Activated naive CD4-positive, alpha-beta T cell treated with anti-CD3 and anti-CD28 coated beads for 36 hours (primary cell): ENCODE measurements at regions not wholly inside any gene's neighbourhood (a gene's known extent, or its start where the extent isn't known, plus 50 kb on each side); places are given as distances from the start of the nearest gene placed in this dataset.

Experiments
- CTCF ChIA-PET: fragments of 350-600 bp; sonication (Branson Sonifier 250); formaldehyde crosslinking; loops from one replicate; lab custom pipeline; 2021; ENCODE audit warnings: antibody characterized with exemption; lab: Charles Lee
- DNase-seq: peaks from one replicate; pipeline ENCODE4 v3.0.0-alpha.2; 2020
- H3K27ac Mint-ChIP-seq: one replicate; pipeline ENCODE4 v1.8.0; 2021; ENCODE audit warnings: mild to moderate bottlenecking, mixed read lengths
- H3K27me3 Mint-ChIP-seq: one replicate; pipeline ENCODE4 v1.8.0; 2021; ENCODE audit warnings: low read depth, mixed read lengths
- H3K36me3 Mint-ChIP-seq: one replicate; pipeline ENCODE4 v1.8.0; 2021; ENCODE audit warnings: low read depth, mixed read lengths
- H3K4me1 Mint-ChIP-seq: one replicate; pipeline ENCODE4 v1.8.0; 2021; ENCODE audit warnings: low read depth, mixed read lengths
- H3K4me3 Mint-ChIP-seq: one replicate; pipeline ENCODE4 v1.8.0; 2021; ENCODE audit warnings: mild to moderate bottlenecking, moderate library complexity, mixed read lengths
- H3K9me3 Mint-ChIP-seq: one replicate; pipeline ENCODE4 v1.8.0; 2021; ENCODE audit warnings: mixed read lengths
- intact Hi-C: fragments of 100-400 bp; cut with micrococcal nuclease; formaldehyde crosslinking; loops from one replicate; pipeline ENCODE4 v1.15.1; 2023

DNA sequence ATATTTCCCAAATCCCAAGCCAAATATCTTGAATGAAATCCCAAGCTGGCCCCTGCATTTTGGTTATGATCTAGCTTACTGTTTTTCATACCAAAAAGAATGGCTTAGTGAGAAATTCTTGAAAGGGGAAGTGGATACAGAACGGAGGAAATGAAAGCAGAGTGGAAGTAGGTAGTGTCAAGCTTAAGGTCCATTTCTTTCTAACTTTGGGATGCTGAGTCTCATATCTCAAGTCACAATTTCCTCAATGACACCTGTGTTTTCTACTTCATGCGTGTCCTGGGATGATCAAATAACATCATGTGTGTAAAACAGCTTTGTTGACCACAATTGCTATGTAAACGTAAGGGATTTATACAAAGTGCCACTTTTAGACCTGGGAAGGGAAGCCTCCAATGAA lies 238.8 kb upstream of the SLC35B3 start:
- CTCF ChIA-PET = no interaction called here
- H3K9me3 Mint-ChIP-seq = peaks cover 4% of the 10 kb centered on the region
- H3K27me3 Mint-ChIP-seq = no peaks in the 10 kb centered on the region
- peaks cover 1% of the 10 kb centered on the region for H3K4me1 Mint-ChIP-seq
- H3K4me3 Mint-ChIP-seq = no peak overlapping the region
- DNase-seq = no peak
- intact Hi-C loops = no loop called here
- no peaks in the 10 kb centered on the region for H3K36me3 Mint-ChIP-seq
- H3K27ac Mint-ChIP-seq = no peak overlapping the region

DNA sequence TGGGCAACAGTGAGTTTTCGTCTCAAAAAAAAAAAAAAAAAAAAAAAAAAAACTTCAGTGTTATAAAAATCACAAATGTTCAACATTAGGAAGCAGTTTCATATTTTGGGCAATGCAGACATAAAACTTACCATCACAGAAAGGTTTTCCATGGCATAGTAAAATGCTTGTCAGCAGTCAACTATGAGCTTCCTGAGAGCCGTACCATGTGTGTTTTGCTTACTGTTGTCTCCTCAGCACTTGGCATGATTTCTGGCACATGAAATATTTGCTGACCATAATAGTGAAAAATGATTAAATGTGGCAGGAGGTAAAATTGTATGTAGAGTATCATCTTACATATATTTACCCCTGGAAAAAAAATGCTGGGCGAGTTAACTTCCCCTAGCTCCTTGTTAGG lies 237.5 kb upstream of the SLC35B3 start:
- Mint-ChIP-seq H3K9me3 (peaks cover 4% of the 10 kb centered on the region), H3K27me3 (no peaks in the 10 kb centered on the region), H3K27ac (no peak overlapping the region), H3K4me3 (no peak overlapping the region), H3K36me3 (no peaks in the 10 kb centered on the region), H3K4me1 (peaks cover 4% of the 10 kb centered on the region)
- no peak for DNase-seq
- CTCF ChIA-PET = no interaction called here
- intact Hi-C loops = no loop called here

DNA sequence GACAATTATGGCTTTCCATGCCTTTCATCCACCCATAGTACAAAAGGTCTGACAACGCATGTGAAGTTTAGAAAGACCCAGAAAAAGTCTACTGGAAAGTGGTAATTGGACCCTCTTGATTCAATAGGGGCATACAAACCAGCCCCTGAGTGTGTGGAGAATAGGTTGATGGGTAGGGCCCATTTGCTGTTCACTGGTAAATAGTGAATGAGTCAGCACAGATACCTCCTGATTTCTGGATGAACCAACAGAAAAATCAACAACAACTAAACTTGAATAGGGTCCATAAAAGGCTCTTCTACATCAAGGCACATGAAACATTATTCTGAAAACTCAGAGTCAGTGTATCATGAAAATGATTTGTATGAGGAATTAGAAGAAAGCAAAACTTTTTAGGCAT lies 235.4 kb upstream of the SLC35B3 start:
- intact Hi-C loops = no loop called here
- Mint-ChIP-seq H3K9me3 (peaks cover 4% of the 10 kb centered on the region), H3K4me3 (no peak overlapping the region), H3K4me1 (peaks cover 4% of the 10 kb centered on the region), H3K27me3 (no peaks in the 10 kb centered on the region), H3K36me3 (no peaks in the 10 kb centered on the region), H3K27ac (no peak overlapping the region)
- CTCF ChIA-PET = no interaction called here
- DNase-seq = no peak

DNA sequence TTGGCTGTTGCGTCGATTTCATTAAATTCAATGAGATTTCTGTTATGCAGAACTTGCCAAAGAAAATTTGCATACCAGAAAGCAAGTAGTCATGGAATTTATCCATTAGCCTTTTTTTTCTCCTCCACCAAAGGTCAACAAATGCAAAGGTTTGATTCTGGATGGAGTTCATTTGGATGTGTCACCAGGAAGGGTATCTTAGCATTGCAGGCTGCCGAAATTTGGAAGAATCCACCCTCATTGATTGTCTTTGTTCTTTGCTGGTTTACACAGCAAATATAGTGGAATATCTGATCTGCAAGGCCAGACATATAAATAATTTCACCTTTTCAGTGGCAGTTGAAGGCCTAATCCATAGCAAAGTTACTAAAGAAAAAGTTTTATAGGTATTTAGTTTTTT lies 229.4 kb upstream of the SLC35B3 start:
- H3K9me3 Mint-ChIP-seq = no peaks in the 10 kb centered on the region
- H3K4me1 Mint-ChIP-seq = peaks cover 4% of the 10 kb centered on the region
- intact Hi-C loops = no loop called here
- CTCF ChIA-PET = no interaction called here
- no peaks in the 10 kb centered on the region for H3K36me3 Mint-ChIP-seq
- no peak overlapping the region for H3K4me3 Mint-ChIP-seq
- no peak overlapping the region for H3K27ac Mint-ChIP-seq
- H3K27me3 Mint-ChIP-seq = no peaks in the 10 kb centered on the region
- no peak for DNase-seq

DNA sequence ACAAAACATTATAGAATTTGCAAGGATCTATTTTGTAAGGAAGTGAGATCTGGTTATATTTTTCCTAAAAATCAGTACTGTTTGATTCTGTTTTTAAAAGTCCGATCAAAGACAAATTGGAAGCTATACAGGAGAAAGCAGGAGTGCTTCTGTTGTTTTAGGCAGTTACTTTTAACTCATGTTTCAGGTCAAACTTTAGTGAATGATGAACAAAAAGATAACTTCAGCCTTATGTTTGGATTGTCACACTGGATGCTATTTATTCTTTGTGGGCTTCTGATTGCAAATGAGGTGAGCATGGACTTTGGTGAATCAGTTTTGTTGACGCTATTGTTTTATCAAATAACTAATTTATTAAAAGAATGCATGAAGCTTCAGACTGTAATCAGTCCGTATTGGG lies 228.7 kb upstream of the SLC35B3 start:
- CTCF ChIA-PET = no interaction called here
- intact Hi-C loops = no loop called here
- H3K9me3 Mint-ChIP-seq = no peaks in the 10 kb centered on the region
- peaks cover 2% of the 10 kb centered on the region for H3K4me1 Mint-ChIP-seq
- no peak overlapping the region for H3K4me3 Mint-ChIP-seq
- H3K27ac Mint-ChIP-seq = no peak overlapping the region
- no peak for DNase-seq
- H3K36me3 Mint-ChIP-seq = no peaks in the 10 kb centered on the region
- no peaks in the 10 kb centered on the region for H3K27me3 Mint-ChIP-seq

DNA sequence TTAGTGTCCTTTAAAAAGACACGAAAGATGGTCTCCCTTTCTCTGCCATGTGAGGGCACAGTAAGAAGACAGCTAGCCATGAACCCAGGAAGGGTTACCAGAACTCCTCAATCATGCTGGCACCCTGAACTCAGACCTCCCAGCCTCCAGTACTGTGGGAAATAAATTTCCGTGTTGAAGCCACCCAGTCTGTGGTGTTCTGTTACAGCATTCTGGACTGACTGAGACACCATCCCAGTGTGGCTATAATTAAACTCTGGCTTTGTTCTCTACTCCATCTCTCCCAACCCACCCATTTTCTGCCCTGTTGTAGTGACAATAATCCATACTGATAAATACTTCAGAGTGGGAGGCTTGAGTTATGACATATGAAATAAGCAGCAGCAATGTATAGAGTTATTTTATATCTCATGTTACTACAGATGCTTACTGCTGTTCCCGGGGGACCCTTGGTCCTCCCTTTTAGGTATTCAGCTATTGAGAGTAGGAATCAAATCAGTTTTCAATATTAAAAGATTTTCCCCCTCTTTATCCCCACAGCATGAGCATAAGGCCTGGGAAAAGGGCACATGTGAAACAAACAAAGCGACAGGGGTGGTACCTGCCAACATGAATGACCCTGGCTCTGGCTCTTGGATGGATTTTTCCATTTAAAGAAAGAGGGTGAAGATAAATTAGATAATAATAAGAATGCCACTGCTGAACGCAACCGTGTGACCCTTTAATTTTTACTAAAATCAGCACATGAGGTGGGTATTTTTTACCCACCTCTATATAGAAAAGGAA lies 224.3 kb upstream of the SLC35B3 start:
- intact Hi-C loops = no loop called here
- Mint-ChIP-seq H3K27me3 (no peaks in the 10 kb centered on the region), H3K9me3 (no peaks in the 10 kb centered on the region), H3K27ac (no peak overlapping the region), H3K36me3 (no peaks in the 10 kb centered on the region), H3K4me1 (no peaks in the 10 kb centered on the region), H3K4me3 (no peak overlapping the region)
- CTCF ChIA-PET = no interaction called here
- no peak for DNase-seq

DNA sequence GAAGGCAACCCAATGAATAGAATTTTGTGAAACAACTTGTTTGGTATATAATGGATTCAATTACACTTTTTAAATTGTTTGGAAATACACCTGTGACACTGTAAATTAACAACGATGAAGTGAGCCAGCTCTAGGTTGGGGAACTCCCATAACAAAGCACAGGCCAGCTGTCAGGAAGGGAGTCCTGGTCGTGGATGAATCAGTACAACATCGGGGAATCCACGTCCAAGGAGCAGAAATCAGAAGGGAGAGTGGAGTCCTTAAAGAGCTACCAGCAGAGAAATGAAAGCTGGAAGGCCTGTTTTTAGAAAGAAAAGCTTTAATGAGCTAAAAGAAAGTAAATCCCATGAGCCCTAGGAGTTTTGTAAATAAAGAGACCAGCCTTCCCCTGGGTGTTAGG lies 223.1 kb upstream of the SLC35B3 start:
- Mint-ChIP-seq H3K27ac (no peak overlapping the region), H3K9me3 (no peaks in the 10 kb centered on the region)
- DNase-seq = no peak

DNA sequence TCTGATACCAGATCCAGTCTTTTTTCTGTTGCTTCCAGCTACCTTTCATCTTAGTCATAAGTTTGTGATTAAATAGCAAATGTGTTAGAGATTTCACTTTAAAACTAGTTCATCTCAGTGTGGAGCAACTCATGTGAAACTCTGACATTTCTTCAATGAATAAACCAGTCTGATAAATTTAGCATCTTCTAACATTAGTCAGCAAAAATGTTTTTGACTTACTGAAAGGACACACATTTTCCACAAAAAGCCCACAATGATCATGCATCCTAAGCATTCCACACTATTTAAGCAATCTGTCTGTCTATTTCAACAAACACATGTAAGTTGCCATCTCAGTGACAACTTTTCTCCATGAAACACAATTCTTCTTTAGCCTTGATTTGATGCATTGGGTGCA lies 222.2 kb upstream of the SLC35B3 start:
- Mint-ChIP-seq H3K27ac (no peak overlapping the region), H3K9me3 (no peaks in the 10 kb centered on the region), H3K4me3 (no peak overlapping the region), H3K36me3 (no peaks in the 10 kb centered on the region), H3K4me1 (no peaks in the 10 kb centered on the region), H3K27me3 (no peaks in the 10 kb centered on the region)
- no peak for DNase-seq
- intact Hi-C loops = no loop called here
- CTCF ChIA-PET = no interaction called here

More for the DNA sequence above, 223.1 kb upstream of the SLC35B3 start:
- no peak overlapping the region for H3K4me3 Mint-ChIP-seq
- H3K27me3 Mint-ChIP-seq = no peaks in the 10 kb centered on the region
- no peaks in the 10 kb centered on the region for H3K4me1 Mint-ChIP-seq
- CTCF ChIA-PET = no interaction called here
- intact Hi-C loops = no loop called here
- no peaks in the 10 kb centered on the region for H3K36me3 Mint-ChIP-seq

DNA sequence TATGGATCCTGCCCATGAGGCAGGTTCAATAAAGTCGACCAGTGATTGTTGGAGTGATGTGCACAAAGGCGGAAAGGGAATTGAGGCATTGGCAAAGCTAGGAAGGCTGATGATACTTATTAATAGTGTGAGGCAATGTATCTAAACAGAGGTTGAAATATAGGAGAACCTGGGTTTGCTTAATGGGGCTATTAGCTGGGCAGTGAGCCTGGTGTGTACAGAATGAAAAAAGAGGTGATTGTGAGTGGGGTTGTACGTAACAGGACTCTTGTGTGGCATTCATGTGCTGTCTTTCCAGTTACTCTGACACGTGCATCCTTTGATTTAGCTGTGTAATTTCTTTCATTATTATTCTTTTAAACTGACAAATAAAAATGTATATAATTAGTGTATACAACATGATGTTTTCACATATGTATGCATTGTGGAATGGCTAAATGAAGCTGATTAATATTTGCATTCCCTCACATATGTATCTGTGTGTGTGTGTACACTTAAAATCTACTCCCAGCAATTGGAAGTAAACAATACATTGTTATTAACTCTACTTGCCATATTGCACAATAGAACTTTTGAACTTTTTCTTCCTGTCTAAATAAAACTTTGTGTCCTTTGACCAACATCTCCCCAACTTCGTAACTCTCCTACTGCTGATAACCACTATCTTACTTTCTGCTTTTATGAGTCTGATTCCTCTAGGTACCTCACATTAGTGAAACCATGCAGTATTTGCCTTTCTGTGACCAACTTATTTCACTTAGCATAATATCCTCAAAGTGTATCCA lies 220.5 kb upstream of the SLC35B3 start:
- H3K36me3 Mint-ChIP-seq = no peaks in the 10 kb centered on the region
- intact Hi-C loops = no loop called here

DNA sequence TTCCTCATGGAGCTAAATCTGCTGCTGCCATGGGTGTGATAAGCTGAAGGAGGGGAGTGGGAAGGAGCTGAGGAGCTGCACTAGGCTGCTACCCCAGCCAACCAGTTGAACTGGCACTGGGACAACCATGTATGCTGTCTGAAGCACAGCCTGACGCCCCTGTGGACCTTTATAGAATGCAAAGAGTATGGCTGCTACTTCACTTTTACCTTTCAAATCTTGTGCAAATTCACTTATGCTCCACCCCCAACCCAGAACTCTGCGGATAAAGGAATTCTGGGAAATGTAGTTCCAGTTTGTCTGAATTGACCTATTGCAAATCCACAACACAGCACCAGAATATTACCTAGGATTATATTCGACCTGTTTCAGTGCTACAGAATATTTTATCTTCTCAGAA lies 217.4 kb upstream of the SLC35B3 start:
- no peaks in the 10 kb centered on the region for H3K27me3 Mint-ChIP-seq
- H3K36me3 Mint-ChIP-seq = no peaks in the 10 kb centered on the region
- intact Hi-C loops = no loop called here
- peaks cover 3% of the 10 kb centered on the region for H3K9me3 Mint-ChIP-seq
- no peak for DNase-seq
- no peaks in the 10 kb centered on the region for H3K4me1 Mint-ChIP-seq
- H3K27ac Mint-ChIP-seq = no peak overlapping the region
- H3K4me3 Mint-ChIP-seq = no peak overlapping the region
- CTCF ChIA-PET = interaction anchor here (0.6 kb wide), 1 partner anchor 805 kb away, joined by 3 read pairs; no protein-coding TSS in a partner anchor

More for the DNA sequence above, 220.5 kb upstream of the SLC35B3 start:
- Mint-ChIP-seq H3K27ac (no peak overlapping the region), H3K4me3 (no peak overlapping the region), H3K27me3 (no peaks in the 10 kb centered on the region), H3K4me1 (no peaks in the 10 kb centered on the region), H3K9me3 (no peaks in the 10 kb centered on the region)
- DNase-seq = no peak
- CTCF ChIA-PET = no interaction called here

DNA sequence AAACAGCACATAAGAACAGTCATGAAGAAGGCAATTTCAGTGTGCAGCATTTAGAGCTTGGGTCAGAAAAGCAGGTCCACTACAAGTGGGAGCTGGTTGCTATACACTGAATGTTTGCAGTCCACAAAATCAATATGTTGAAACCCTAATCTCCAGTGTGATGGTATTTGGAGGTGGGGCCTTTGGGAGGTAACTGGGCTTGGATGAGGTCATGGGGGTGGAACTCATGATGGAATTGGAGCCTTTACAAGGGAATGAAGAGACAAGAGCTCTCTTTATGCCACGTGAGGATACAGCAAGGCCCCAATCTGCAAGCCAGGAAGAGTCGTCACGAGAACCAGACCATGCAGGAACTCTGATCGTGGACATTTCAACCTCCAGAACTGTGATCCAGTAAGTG lies 216.7 kb upstream of the SLC35B3 start:
- Mint-ChIP-seq H3K27me3 (no peaks in the 10 kb centered on the region), H3K27ac (no peak overlapping the region), H3K4me3 (no peak overlapping the region), H3K4me1 (no peaks in the 10 kb centered on the region), H3K9me3 (peaks cover 3% of the 10 kb centered on the region), H3K36me3 (no peaks in the 10 kb centered on the region)
- intact Hi-C loops = no loop called here
- no peak for DNase-seq
- CTCF ChIA-PET = interaction anchor here (0.6 kb wide), 1 partner anchor 806 kb away, joined by 3 read pairs; no protein-coding TSS in a partner anchor

DNA sequence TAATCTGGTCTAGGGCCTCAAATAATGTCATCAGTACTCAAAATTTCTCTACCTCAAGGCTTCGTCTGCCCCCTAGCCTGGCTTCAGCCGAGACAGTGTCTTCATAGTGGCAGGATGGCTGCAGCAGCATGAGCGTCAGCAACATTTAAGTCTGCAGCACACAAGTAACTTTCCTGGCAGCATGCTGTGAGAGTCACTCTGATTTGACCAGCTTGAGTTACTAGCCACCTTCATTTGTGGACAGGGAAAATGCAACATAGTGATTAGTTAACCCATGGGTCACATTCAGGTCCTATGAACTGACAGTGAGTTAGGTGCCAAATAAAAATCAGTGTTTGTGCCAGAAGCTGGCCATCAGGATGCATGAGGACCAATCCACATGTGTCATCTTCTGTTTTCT lies 209.9 kb upstream of the SLC35B3 start:
- intact Hi-C loops = no loop called here
- no peaks in the 10 kb centered on the region for H3K27me3 Mint-ChIP-seq
- no peak overlapping the region for H3K27ac Mint-ChIP-seq

DNA sequence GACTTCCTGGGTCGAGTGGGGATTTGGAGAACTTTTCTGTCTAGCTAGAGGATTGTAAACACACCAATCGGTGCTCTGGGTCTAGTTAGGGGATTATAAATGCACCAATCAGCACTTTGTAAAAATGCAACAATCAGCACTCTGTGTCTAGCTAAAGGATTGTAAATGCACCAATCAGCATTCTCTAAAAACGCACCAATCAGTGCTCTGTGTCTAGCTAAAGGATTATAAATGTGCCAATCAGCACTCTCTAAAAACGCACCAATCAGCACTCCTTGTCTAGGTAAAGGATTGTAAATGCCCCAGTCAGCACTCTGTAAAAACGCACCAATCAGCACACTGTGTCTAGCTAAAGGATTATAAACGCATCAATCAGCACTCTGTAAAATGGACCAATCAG lies 209.0 kb upstream of the SLC35B3 start:
- Mint-ChIP-seq H3K27ac (no peak overlapping the region), H3K4me3 (no peak overlapping the region), H3K9me3 (peaks cover 9% of the 10 kb centered on the region), H3K36me3 (no peaks in the 10 kb centered on the region), H3K4me1 (no peaks in the 10 kb centered on the region), H3K27me3 (no peaks in the 10 kb centered on the region)
- CTCF ChIA-PET = no interaction called here
- intact Hi-C loops = no loop called here
- no peak for DNase-seq

More for the DNA sequence above, 209.9 kb upstream of the SLC35B3 start:
- CTCF ChIA-PET = no interaction called here
- Mint-ChIP-seq H3K4me3 (no peak overlapping the region), H3K4me1 (no peaks in the 10 kb centered on the region), H3K9me3 (peaks cover 9% of the 10 kb centered on the region), H3K36me3 (no peaks in the 10 kb centered on the region)
- DNase-seq = no peak
